ENCODE measurements at regions not wholly inside any gene's neighbourhood (a gene's known extent, or its start where the extent isn't known, plus 50 kb on each side); places are given as distances from the start of the nearest gene placed in this dataset.

DNA sequence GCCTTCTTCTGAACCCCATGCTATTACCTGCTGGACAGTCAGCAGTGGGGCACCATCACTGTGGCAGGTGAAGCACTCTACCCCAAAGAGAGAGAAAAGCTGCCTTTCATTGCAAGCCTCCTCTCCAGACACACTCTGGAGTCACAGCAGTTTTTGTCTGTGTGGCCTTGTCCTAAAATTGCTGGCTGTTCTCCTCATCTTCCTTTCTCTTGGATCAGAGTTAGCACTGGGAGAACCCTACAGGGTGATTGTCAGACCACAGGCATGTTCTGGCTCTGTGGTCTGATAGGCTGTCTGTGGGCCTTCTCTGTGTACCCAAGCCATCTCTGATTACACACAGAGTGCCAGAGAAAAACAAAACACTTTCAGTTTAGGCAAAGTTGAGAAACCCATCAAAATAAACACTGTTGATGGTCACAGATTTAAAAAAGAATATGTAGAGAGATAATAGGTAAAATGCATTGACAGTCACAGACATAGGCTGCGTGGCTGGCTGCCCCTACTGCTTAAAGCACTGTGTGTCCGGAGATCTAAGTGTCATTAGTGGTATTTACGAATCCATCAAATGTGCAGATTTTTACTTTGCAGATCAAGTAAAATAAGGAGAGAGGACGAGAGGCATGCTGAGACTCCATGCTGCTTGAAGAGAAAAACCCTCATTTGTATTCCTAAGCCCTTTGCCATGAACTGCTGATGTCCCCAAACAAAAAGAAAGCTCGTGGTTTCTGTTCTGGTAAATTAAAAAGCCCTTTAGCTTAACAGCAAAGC is 689.9 kb downstream of the TUSC7 start:
- DNase-seq (ENCODE audit: low read depth, low spot score), result no peak

DNA sequence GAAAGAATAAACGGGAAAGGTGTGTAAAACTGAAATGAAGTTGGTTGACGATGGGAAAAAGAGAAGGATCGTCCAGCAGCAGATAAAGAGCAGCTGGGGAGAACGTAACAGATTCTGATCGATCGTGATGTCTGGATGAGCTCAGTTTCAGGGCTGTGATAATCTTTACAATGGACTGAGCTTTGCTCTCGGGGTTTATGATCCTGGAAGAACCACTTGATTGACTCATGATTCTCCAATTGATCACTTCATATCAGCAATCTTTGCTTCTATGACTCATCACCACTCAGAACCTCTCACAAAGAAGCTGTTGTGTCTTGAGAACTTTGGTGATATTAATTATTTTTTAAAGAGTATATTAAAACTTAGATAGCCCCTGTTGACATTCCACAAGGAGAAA is 690.7 kb downstream of the TUSC7 start:
- no peak for DNase-seq (ENCODE audit: low read depth, low spot score)

GRCh38 chr3:117404141-117404540 is 694.6 kb downstream of the TUSC7 start:
- DNase-seq (ENCODE audit: low read depth, low spot score), result no peak

DNA sequence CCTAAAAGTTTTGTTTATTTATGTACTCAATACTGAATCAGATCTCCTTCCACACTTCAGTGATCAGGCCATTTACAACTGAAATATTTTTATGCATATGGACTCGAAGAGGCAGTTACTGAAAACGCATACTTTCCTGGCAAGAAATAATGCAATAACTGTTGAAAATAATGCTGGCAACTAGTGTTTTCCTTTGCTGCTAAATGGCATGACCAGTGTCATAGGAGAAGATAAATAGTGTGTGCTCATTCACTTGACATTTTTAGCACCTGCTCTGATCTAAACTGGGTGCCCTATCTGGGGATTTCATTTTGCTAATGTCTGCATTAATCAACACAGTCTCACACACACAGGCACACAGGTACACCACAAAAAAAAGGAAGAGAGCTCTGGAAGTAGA is 695.2 kb downstream of the TUSC7 start:
- DNase-seq (ENCODE audit: low read depth, low spot score), result no peak

DNA sequence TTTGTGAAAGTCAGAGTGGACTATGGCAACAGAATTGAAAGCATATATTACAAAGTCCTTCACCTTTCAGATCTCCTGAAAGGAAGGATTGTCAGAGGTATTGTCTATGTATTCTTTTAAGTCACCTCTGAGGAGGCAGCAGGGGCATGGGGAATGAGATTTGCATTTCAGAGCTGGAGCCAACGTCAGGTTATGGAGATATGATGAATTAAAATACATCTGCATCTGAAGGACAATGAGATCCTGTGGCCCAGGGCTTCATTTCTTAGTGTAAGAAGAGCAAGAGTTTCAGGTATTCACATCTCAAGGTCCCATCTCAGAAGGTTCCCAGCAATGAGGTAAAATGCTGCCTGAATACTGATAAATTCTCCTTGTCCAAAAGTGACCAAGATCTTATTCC is 695.8 kb downstream of the TUSC7 start:
- no peak for DNase-seq (ENCODE audit: low read depth, low spot score)

DNA sequence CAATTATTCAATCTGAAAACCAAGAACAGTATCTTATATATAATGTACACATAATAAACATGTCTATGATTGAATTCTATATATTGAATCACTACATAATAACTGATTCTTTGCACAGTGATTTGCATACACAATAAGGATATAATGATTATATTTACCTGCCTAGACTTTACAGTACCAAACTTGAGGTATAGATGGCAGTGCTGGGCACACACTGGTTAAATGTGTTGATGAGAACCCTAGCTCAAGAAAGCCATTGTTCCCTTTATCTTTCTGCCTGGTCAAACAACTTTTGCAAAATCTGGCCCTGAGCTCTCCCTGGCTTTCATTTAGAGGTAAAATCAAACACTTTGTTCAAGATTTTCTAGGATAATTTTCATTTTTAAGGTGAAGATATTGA is 697.7 kb downstream of the TUSC7 start:
- no peak for DNase-seq (ENCODE audit: low read depth, low spot score)

- DNase-seq (ENCODE audit: low read depth, low spot score), result no peak
These were observed 699.2 kb downstream of the TUSC7 start for GRCh38 chr3:117408811-117409210.

GRCh38 chr3:117409256-117409655 is 699.7 kb downstream of the TUSC7 start:
- no peak for DNase-seq (ENCODE audit: low read depth, low spot score)

GRCh38 chr3:117409701-117410459 is 700.3 kb downstream of the TUSC7 start:
- DNase-seq (ENCODE audit: low read depth, low spot score), result no peak

- DNase-seq (ENCODE audit: low read depth, low spot score), result no peak
These were observed 702.4 kb downstream of the TUSC7 start for GRCh38 chr3:117411971-117412370.

DNA sequence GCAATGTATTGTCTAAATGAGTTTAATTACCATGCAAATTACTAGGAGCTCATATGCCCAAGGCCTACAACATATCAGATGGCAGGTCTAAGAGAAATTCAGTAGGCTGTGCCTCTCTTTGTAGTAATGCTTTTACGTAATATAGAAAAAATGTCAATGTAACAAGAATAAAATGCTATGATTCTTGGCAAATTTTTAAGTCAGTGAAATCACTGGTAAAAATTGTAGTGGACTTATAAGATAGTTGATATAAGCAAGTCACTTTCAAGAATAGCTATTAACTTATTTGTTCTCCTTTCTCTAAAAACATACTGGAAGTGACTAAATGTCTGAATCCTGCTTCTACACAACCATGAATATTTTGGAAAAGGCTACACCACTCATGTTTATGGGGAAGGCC is 707.8 kb downstream of the TUSC7 start:
- no peak for DNase-seq (ENCODE audit: low read depth, low spot score)

DNA sequence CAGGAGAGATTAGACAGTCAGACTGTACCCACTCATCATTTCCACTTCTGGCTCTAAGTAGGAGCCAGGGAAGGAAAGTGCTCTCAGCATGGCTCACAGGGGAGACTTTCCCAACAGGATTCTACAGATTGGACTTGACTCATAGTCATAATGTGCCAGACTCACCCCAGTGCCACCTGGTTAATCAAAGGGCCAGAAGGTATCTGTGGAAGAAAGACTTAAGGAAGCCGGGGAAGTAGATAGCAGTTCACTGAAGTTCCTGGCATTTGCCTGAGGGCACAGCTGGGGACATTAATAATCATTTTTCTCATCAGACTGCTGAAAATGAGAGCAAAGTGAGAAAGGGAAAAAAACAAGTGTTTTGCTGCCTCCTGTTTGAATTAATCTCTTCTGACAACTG is 717.5 kb downstream of the TUSC7 start:
- no peak for DNase-seq (ENCODE audit: low read depth, low spot score)

GRCh38 chr3:117433427-117433826 is 723.8 kb downstream of the TUSC7 start:
- DNase-seq (ENCODE audit: low read depth, low spot score), result no peak

DNA sequence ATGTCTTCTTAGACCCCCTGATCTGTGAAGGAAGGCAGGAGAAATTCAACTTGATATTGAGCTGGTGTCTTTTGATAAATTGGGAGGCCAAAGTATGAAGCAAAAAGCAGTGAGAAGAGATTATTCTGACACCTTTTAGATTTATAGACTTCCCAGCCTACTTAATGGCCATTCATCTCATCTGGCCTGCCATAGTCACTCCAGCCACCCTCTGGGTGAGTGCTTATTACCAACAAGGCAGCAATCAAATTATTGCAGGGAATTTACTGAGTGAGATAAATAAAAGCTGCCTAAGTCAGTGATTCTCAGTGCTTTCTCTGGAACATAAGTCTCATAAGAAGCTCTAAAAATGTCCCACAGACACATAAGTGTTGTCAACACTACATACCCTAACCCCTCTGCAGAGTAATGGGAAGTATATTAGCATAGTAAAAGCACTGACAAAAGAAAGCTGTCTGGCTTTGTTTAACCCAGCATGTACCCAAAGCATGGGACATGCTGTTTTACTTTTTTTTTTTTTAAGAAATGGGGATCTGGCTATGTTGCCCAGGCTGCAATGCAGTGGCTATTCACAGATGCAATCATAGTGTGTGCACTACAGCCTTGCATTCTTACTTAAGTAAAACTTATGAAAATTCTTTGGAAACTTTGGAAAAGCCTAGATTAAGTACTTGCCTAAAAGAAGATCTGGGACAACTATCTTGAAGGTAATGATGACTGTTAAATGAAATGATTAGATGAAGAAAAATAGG is 725.3 kb downstream of the TUSC7 start:
- DNase-seq (ENCODE audit: low read depth, low spot score), result no peak

- no peak for DNase-seq (ENCODE audit: low read depth, low spot score)
These were observed 725.9 kb downstream of the TUSC7 start for GRCh38 chr3:117435506-117435905.

DNA sequence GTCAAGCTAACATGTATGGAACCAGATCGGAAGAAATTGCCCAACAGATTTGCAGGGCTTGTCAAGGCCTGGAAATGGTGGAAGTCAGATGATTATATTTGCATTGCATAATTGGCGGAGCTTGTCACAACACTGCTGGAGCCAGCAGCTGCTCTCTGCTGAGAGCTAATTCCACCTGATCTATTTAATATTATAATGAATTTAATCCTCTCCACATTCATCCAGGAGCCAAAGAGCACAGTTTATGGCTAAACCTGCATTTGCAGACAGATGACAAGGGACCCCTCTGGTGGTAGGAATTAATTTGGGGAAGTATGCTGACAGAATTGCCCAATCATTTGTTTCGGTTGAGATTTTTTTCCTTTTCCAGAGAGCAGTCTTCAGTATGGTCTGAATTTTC is 730.2 kb downstream of the TUSC7 start:
- no peak for DNase-seq (ENCODE audit: low read depth, low spot score)

- DNase-seq (ENCODE audit: low read depth, low spot score), result no peak
These were observed 732.3 kb downstream of the TUSC7 start for GRCh38 chr3:117441851-117442250.

- no peak for DNase-seq (ENCODE audit: low read depth, low spot score)
These were observed 733.0 kb downstream of the TUSC7 start for GRCh38 chr3:117442566-117442965.

- no peak for DNase-seq (ENCODE audit: low read depth, low spot score)
These were observed 733.4 kb downstream of the TUSC7 start for GRCh38 chr3:117443014-117443413.

DNA sequence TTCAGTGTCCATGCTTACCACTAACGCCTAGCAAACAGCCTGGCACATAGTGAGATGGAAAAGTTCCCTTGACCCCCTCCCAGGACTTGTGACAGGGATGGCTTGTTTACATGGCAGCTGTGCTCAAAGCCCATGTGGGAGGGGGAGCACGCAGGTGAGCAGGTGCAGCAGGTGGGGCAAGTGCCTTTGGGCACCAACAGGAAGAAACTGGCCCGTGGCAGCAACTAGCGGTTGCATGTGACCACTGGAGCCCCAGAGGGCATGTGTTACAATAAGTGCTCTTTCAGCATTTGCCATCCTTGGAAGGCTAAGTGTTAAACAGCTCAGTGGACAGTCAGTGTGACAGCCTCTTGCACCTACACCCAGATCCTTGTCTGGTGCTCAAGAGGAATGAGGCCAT is 734.6 kb downstream of the TUSC7 start:
- DNase-seq (ENCODE audit: low read depth, low spot score), result no peak

GRCh38 chr3:117447419-117447818 is 737.8 kb downstream of the TUSC7 start:
- no peak for DNase-seq (ENCODE audit: low read depth, low spot score)

DNA sequence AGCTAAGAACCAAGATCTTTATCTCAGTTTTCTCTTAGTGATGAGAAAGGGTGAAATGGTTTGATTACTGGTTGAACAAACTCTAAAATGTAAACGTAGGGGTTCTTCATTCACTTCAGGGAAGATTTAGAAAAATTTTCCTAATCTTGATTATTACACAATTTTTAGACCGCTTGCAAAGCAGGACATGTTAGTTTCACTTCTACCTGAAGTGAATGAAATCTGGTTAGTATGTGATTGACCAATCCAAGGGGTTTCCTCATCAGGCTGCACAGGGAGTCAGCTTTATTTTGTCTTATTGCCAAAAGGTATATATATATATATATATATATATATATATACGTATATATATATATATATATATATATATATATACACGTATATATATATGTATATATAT is 740.4 kb downstream of the TUSC7 start:
- no peak for DNase-seq (ENCODE audit: low read depth, low spot score)

DNA sequence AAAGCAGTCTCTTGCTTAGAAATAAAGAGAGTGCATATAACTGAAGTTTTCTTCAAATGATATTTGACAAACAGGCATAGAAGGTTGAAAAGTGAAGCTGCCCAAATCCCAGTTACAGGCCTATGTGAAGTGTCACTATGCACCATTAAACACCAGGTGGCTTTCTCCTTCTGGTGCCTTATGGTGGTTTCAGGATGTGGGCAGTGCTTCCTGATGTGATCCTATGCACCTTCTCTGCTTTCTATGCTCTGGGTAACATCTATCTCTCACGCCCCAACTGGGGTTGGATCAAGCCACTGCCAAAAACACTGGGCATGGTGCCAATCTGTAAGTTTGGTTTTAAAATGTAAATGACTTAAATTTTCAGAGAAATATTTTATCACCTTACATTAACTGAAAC is 744.7 kb downstream of the TUSC7 start:
- DNase-seq (ENCODE audit: low read depth, low spot score), result no peak

Data from brain pericyte (primary cell).